Stimulated activated CD8-positive, alpha-beta memory T cell treated with anti-CD3 and anti-CD28 coated beads, Interleukin-12 subunit alpha, Interleukin-12 subunit beta, amount 100 ng/mL, for 24 hours (primary cell): ENCODE measurements at regions not wholly inside any gene's neighbourhood (a gene's known extent, or its start where the extent isn't known, plus 50 kb on each side); places are given as distances from the start of the nearest gene placed in this dataset.

ENCODE experiments used
- DNase-seq: peaks from one replicate; pipeline ENCODE4 v3.0.0-alpha.2; 2020; ENCODE audit errors: extremely low read depth

GRCh38 chr17:5635949-5636348 is 51.6 kb upstream of the NLRP1 start:
- no peak for DNase-seq

GRCh38 chr17:5638596-5638995 is 54.3 kb upstream of the NLRP1 start:
- DNase-seq: no peak

GRCh38 chr17:5640726-5641125 is 56.4 kb upstream of the NLRP1 start:
- DNase-seq: no peak

GRCh38 chr17:5642752-5643151 is 58.4 kb upstream of the NLRP1 start:
- no peak for DNase-seq

GRCh38 chr17:5644065-5644464 is 59.8 kb upstream of the NLRP1 start:
- DNase-seq: no peak

- DNase-seq: no peak
Measured at GRCh38 chr17:5651348-5651747, 67.0 kb upstream of the NLRP1 start.

- no peak for DNase-seq
Measured at GRCh38 chr17:5661491-5662125, 77.3 kb upstream of the NLRP1 start.

- no peak for DNase-seq
Measured at GRCh38 chr17:5662409-5663085, 78.2 kb upstream of the NLRP1 start.

- DNase-seq: no peak
Measured at GRCh38 chr17:5665164-5665563, 80.9 kb upstream of the NLRP1 start.

GRCh38 chr17:5667871-5668270 is 83.6 kb upstream of the NLRP1 start:
- no peak for DNase-seq

- DNase-seq: no peak
Measured at GRCh38 chr17:5668557-5669138, 84.3 kb upstream of the NLRP1 start.

GRCh38 chr17:5669191-5669590 is 84.9 kb upstream of the NLRP1 start:
- DNase-seq: no peak

- no peak for DNase-seq
Measured at GRCh38 chr17:5672141-5672540, 87.8 kb upstream of the NLRP1 start.

- DNase-seq: no peak
Measured at GRCh38 chr17:5672815-5673430, 88.6 kb upstream of the NLRP1 start.

- DNase-seq: no peak
Measured at GRCh38 chr17:5675625-5676421, 91.5 kb upstream of the NLRP1 start.

GRCh38 chr17:5677620-5678019 is 93.3 kb upstream of the NLRP1 start:
- DNase-seq: no peak

GRCh38 chr17:5678171-5678570 is 93.9 kb upstream of the NLRP1 start:
- DNase-seq: no peak

GRCh38 chr17:5680766-5681165 is 96.5 kb upstream of the NLRP1 start:
- DNase-seq: no peak

GRCh38 chr17:5683241-5683640 is 98.9 kb upstream of the NLRP1 start:
- DNase-seq: no peak

- DNase-seq: no peak
Measured at GRCh38 chr17:5686074-5686635, 101.8 kb upstream of the NLRP1 start.

GRCh38 chr17:5687646-5688045 is 103.3 kb upstream of the NLRP1 start:
- DNase-seq: no peak

- DNase-seq: no peak
Measured at GRCh38 chr17:5693821-5694220, 109.5 kb upstream of the NLRP1 start.
